ENCODE measurements at regions not wholly inside any gene's neighbourhood (a gene's known extent, or its start where the extent isn't known, plus 50 kb on each side); places are given as distances from the start of the nearest gene placed in this dataset.

DNA sequence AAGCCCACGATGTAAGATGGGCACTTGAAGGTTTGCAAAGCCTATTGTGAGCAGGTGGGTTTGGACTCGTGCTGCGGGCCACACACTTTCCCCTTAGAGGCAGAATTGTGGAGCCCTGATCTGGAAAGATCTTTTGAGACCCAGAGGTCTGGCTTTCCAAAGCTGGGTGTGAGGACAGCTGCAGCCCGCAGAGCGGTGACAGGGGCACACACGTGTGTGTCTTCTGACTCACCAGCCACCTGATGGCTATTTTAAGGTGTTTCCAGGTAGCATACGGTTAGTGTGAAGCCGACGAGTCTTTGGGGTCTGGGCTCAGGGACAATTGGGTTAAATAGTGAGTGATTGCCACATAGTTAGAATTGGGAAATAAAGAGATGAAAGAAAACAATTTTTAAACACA is 108.9 kb upstream of the GSE1 start:
- H3K79me1 ChIP-seq (ENCODE audit: insufficient read depth, low read depth, low read length, poor library complexity, severe bottlenecking) = no peaks in the 10 kb centered on the region
- H3K4me3 Mint-ChIP-seq = no peak overlapping the region
- no peak overlapping the region for H2BK12ac ChIP-seq (ENCODE audit: insufficient read length, low read depth, low read length)
- no peaks in the 10 kb centered on the region for H3K27me3 ChIP-seq (ENCODE audit: insufficient read depth, low read length)
- no peak overlapping the region for H2BK5ac ChIP-seq (ENCODE audit: insufficient read length, low read length)
- H3K36me3 Mint-ChIP-seq (ENCODE audit: insufficient read depth in 1 of 3, low read depth in 3 of 3) = no peaks in the 10 kb centered on the region; a peak in 1 of 7 replicates
- H2AFZ ChIP-seq (ENCODE audit: low read length) = no peak overlapping the region
- H3K9me3 Mint-ChIP-seq = no peaks in the 10 kb centered on the region
- no peak overlapping the region for H3K27ac ChIP-seq (ENCODE audit: insufficient read length, low read depth, low read length)
- no peaks in the 10 kb centered on the region for H3K9me3 ChIP-seq (ENCODE audit: control insufficient read depth, low read depth, low read length)
- TF ChIP-seq, protein P1, sequence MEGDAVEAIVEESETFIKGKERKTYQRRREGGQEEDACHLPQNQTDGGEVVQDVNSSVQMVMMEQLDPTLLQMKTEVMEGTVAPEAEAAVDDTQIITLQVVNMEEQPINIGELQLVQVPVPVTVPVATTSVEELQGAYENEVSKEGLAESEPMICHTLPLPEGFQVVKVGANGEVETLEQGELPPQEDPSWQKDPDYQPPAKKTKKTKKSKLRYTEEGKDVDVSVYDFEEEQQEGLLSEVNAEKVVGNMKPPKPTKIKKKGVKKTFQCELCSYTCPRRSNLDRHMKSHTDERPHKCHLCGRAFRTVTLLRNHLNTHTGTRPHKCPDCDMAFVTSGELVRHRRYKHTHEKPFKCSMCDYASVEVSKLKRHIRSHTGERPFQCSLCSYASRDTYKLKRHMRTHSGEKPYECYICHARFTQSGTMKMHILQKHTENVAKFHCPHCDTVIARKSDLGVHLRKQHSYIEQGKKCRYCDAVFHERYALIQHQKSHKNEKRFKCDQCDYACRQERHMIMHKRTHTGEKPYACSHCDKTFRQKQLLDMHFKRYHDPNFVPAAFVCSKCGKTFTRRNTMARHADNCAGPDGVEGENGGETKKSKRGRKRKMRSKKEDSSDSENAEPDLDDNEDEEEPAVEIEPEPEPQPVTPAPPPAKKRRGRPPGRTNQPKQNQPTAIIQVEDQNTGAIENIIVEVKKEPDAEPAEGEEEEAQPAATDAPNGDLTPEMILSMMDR (conservative IDR thresholded peaks at IDR 0.05) = no peak
- H4K91ac ChIP-seq (ENCODE audit: insufficient read length, low read depth, low read length) = no peak overlapping the region
- H2AK5ac ChIP-seq (ENCODE audit: insufficient read length, low read length) = no peak overlapping the region
- no peak for DNase-seq
- H3K27ac Mint-ChIP-seq = peak overlapping the region in 1 of 3 experiments; percentile 60; a peak in 1 of 7 replicates
- no peak overlapping the region for H2BK120ac ChIP-seq (ENCODE audit: low read depth, low read length, poor library complexity, severe bottlenecking)
- no peak overlapping the region for H3K23ac ChIP-seq (ENCODE audit: insufficient read length, low read depth, low read length)
- peaks cover 7% of the 10 kb centered on the region; the same call in 1 of the 2 replicates for H3K4me1 ChIP-seq (ENCODE audit: insufficient read depth, low read length)
- H4K5ac ChIP-seq (ENCODE audit: insufficient read length, low read depth, low read length) = no peak overlapping the region
- no peak overlapping the region for H2BK20ac ChIP-seq (ENCODE audit: low read depth, low read length, poor library complexity, severe bottlenecking)
- no peaks in the 10 kb centered on the region for H3K23me2 ChIP-seq (ENCODE audit: insufficient read length, low read depth, low read length, poor library complexity, severe bottlenecking)
- H3K14ac ChIP-seq (ENCODE audit: insufficient read depth, low read length) = no peak overlapping the region; the same call in 1 of the 2 replicates
- peaks cover 23 to 35% of the 10 kb centered on the region in 2 experiments for H3K4me1 Mint-ChIP-seq
- H3T11ph ChIP-seq (ENCODE audit: low read length) = no peak overlapping the region
- no CpG with 5 or more reads among the region's 9 CpGs for WGBS (ENCODE audit: extremely low coverage, insufficient read length, low lambda C conversion rate)
- H3K9ac ChIP-seq (ENCODE audit: extremely low read depth, insufficient read length, low read length) = no peak overlapping the region
- H4K20me1 ChIP-seq (ENCODE audit: control insufficient read depth, insufficient read depth, insufficient read length) = no peaks in the 10 kb centered on the region
- no peak overlapping the region for H4K8ac ChIP-seq (replicated peaks; ENCODE audit: insufficient read length, low read depth, low read length)
- no peaks in the 10 kb centered on the region for H3K79me2 ChIP-seq (ENCODE audit: insufficient read depth, low read length)
- no peak overlapping the region for H3K56ac ChIP-seq (ENCODE audit: insufficient read length, low read depth, low read length)
- H3K18ac ChIP-seq (ENCODE audit: insufficient read length, low read depth, low read length) = no peak overlapping the region
- no peak overlapping the region for H3K4me2 ChIP-seq (ENCODE audit: insufficient read depth, insufficient read length, low read length)
- H3K4ac ChIP-seq (ENCODE audit: low read depth, low read length) = no peak overlapping the region
- H2BK15ac ChIP-seq (ENCODE audit: low read depth, low read length) = no peak overlapping the region
- peaks cover 7% of the 10 kb centered on the region for H3K27me3 Mint-ChIP-seq (ENCODE audit: low read depth)

Data from H9 (cell line).